ENCODE measurements at regions not wholly inside any gene's neighbourhood (a gene's known extent, or its start where the extent isn't known, plus 50 kb on each side); places are given as distances from the start of the nearest gene placed in this dataset.
A peak's percentile ranks its signal among the peaks of the same experiment; 100 is the strongest.

- H3K9me3 Mint-ChIP-seq = peaks cover 0 to 8% (median 0%) of the 10 kb centered on the region in 7 donors
- no peaks in the 10 kb centered on the region for H3K9me3 ChIP-seq (replicated peaks in 1 of 2; ENCODE audit: control insufficient read depth in 1 of 2, insufficient read depth in 1 of 2, low read length in 2 of 2)
- peaks cover 18 to 36% of the 10 kb centered on the region in 2 donors for H3K36me3 Mint-ChIP-seq
- 92% methylated on average over 2 of the region's 3 CpGs for WGBS (ENCODE audit: insufficient coverage)
- intact Hi-C loops (cut with micrococcal nuclease) = loop anchor here in 1 of 2 donors (10.0 kb wide), 1 partner anchor 536 kb away; no protein-coding TSS in a partner anchor
- no peak overlapping the region for H3K4me3 Mint-ChIP-seq
- TF ChIP-seq CTCF (IDR thresholded peaks at IDR 0.05) = no peak
- H3K27ac Mint-ChIP-seq = peak overlapping the region in 2 of 7 donors; percentile 36 to 46
- peaks cover 0 to 2% (median 0%) of the 10 kb centered on the region in 3 donors for H3K27me3 Mint-ChIP-seq (ENCODE audit: low read depth in 3 of 3)
- H3K4me3 ChIP-seq (replicated peaks in 1 of 3; ENCODE audit: low read depth in 2 of 3, low read length in 3 of 3) = no peak overlapping the region
- H3K36me3 ChIP-seq (replicated peaks in 1 of 2; ENCODE audit: control insufficient read depth in 1 of 2, insufficient read depth in 2 of 2, low read length in 2 of 2) = no peaks in the 10 kb centered on the region
- H4K20me1 ChIP-seq (ENCODE audit: insufficient read depth, low read length) = no peaks in the 10 kb centered on the region
- H3K4me1 Mint-ChIP-seq = peaks cover 89% of the 10 kb centered on the region
- H3K27ac ChIP-seq (ENCODE audit: low read depth in 1 of 2, low read length in 2 of 2) = peak overlapping the region in 1 of 2 donors; percentile 34
- H2AFZ ChIP-seq (ENCODE audit: insufficient read depth, low read depth, low read length, poor library complexity, severe bottlenecking) = no peak overlapping the region
- H3K4me1 ChIP-seq (ENCODE audit: control insufficient read depth in 1 of 2, insufficient read depth in 2 of 2, low read length in 2 of 2) = peaks cover 76 to 82% of the 10 kb centered on the region in 2 donors
- H3K4me2 ChIP-seq (replicated peaks; ENCODE audit: extremely low read depth, low read length, poor library complexity, severe bottlenecking) = no peak overlapping the region
- H3K27me3 ChIP-seq (ENCODE audit: control insufficient read depth in 2 of 2, insufficient read depth in 2 of 2, low read length in 2 of 2) = no peaks in the 10 kb centered on the region
- peaks cover 15% of the 10 kb centered on the region for H3K79me2 ChIP-seq (ENCODE audit: insufficient read depth, low read length)
- H3K9ac ChIP-seq (ENCODE audit: insufficient read depth, low read length, poor library complexity, severe bottlenecking) = no peak overlapping the region
- no peak for DNase-seq
Measured at GRCh38 chr6:6709106-6709505, 120.6 kb downstream of the LY86 start.

GRCh38 chr6:6711031-6711785 is 122.7 kb downstream of the LY86 start:
- Histone ChIP-seq H3K27ac (ENCODE audit: low read depth in 1 of 2, low read length in 2 of 2) (peak overlapping the region; percentile 82 to 97), H3K79me2 (ENCODE audit: insufficient read depth, low read length) (peaks cover 25% of the 10 kb centered on the region), H3K9ac (ENCODE audit: insufficient read depth, low read length, poor library complexity, severe bottlenecking) (peak overlapping the region; percentile 70), H3K9me3 (replicated peaks in 1 of 2; ENCODE audit: control insufficient read depth in 1 of 2, insufficient read depth in 1 of 2, low read length in 2 of 2) (no peaks in the 10 kb centered on the region), H2AFZ (ENCODE audit: insufficient read depth, low read depth, low read length, poor library complexity, severe bottlenecking) (peak overlapping the region; percentile 39), H3K4me1 (ENCODE audit: control insufficient read depth in 1 of 2, insufficient read depth in 2 of 2, low read length in 2 of 2) (peaks cover 76 to 83% of the 10 kb centered on the region in 2 donors), H3K36me3 (replicated peaks in 1 of 2; ENCODE audit: control insufficient read depth in 1 of 2, insufficient read depth in 2 of 2, low read length in 2 of 2) (no peaks in the 10 kb centered on the region), H3K4me3 (replicated peaks in 1 of 3; ENCODE audit: low read depth in 2 of 3, low read length in 3 of 3) (peak overlapping the region in 1 of 3 experiments; percentile 45), H3K27me3 (ENCODE audit: control insufficient read depth in 2 of 2, insufficient read depth in 2 of 2, low read length in 2 of 2) (no peaks in the 10 kb centered on the region), H4K20me1 (ENCODE audit: insufficient read depth, low read length) (no peaks in the 10 kb centered on the region), H3K4me2 (replicated peaks; ENCODE audit: extremely low read depth, low read length, poor library complexity, severe bottlenecking) (peak overlapping the region; percentile 39)
- Mint-ChIP-seq H3K27ac (peak overlapping the region; percentile 88 to 96 (median 95)), H3K36me3 (peaks cover 15 to 29% of the 10 kb centered on the region in 2 donors), H3K4me1 (peaks cover 90% of the 10 kb centered on the region), H3K9me3 (peaks cover 0 to 8% (median 0%) of the 10 kb centered on the region in 7 donors), H3K27me3 (ENCODE audit: low read depth in 3 of 3) (peaks cover 0 to 2% (median 0%) of the 10 kb centered on the region in 3 donors), H3K4me3 (peak overlapping the region; percentile 65 to 72)
- no peak for TF ChIP-seq CTCF (IDR thresholded peaks at IDR 0.05)
- no peak for DNase-seq
- WGBS (ENCODE audit: insufficient coverage) = 78% methylated on average over 6 of the region's 7 CpGs
- intact Hi-C loops (cut with micrococcal nuclease) = loop anchor here in 1 of 2 donors (5.0 kb wide), 2 partner anchors 41 to 986 kb away; no protein-coding TSS in a partner anchor

All from CD14-positive monocyte (primary cell).